ENCODE measurements at regions not wholly inside any gene's neighbourhood (a gene's known extent, or its start where the extent isn't known, plus 50 kb on each side); places are given as distances from the start of the nearest gene placed in this dataset.

DNA sequence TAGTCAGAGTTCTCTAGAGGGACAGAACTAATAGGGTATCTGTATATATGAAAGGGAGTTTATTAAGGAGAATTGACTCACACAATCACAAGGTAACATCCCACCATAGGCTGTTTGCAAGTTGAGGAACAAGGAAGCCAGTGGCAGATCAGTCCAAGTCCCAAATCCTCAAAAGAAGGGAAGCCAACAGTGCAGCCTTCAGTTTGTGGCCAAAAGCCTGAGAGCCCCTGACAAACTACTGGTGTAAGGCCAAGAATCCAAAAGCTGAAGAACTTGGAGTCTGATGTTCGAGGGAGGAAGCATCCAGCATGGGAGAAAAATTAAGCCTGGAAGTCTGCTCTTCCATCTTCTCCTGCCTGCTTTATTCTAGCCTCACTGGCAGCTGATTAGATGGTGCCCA is 1107.2 kb upstream of the CELF2 start:
- no peak for TF ChIP-seq GATA2 (IDR thresholded peaks at IDR 0.05; ENCODE audit: low read depth, low read length)
- no peak for TF ChIP-seq GATA3 (IDR thresholded peaks at IDR 0.05; ENCODE audit: low read depth, low read length)

All from SH-SY5Y (cell line).